SK-N-SH treated with all-trans-retinoic acid at 6 μM for 48 hours (cell line): ENCODE measurements at regions not wholly inside any gene's neighbourhood (a gene's known extent, or its start where the extent isn't known, plus 50 kb on each side); places are given as distances from the start of the nearest gene placed in this dataset.

Source experiments
- ATAC-seq: fragments of 200-7000 bp; cut with Tn5 transposase; 3 replicates; pipeline ENCODE4 v1.9.1; 2020; ENCODE audit warnings: mild to moderate bottlenecking, moderate library complexity
- ARNTL ChIP-seq: fragments of 450-650 bp; formaldehyde crosslinking; IDR thresholded peaks from 2 replicates; pipeline ENCODE4 v1.5.0; 2020; ENCODE audit warnings: low read depth, mild to moderate bottlenecking, moderate library complexity, borderline replicate concordance
- BACH2 ChIP-seq: fragments of 250-450 bp; sonication (Bioruptor Pico); IDR thresholded peaks from 2 replicates; pipeline ENCODE4 v1.9.0; 2021; ENCODE audit warnings: mild to moderate bottlenecking, borderline replicate concordance
- CREB5 ChIP-seq: fragments of 250-450 bp; sonication (Bioruptor Pico); IDR thresholded peaks from 2 replicates; pipeline ENCODE4 v1.5.1; 2020; ENCODE audit warnings: low read depth, mild to moderate bottlenecking, moderate library complexity
- CSDC2 ChIP-seq: fragments of 250-450 bp; sonication (Bioruptor Pico); IDR thresholded peaks from 2 replicates; pipeline ENCODE4 v1.5.0; 2020; ENCODE audit warnings: mild to moderate bottlenecking, moderate library complexity
- ESRRG ChIP-seq: fragments of 250-450 bp; sonication (Bioruptor Pico); IDR thresholded peaks from 2 replicates; pipeline ENCODE4 v1.6.1; 2021; ENCODE audit warnings: mild to moderate bottlenecking
- GLIS3 ChIP-seq: fragments of 250-450 bp; sonication (Bioruptor Pico); IDR thresholded peaks from 2 replicates; pipeline ENCODE4 v1.5.0; 2020; ENCODE audit warnings: mild to moderate bottlenecking, moderate library complexity
- ISL1 ChIP-seq: fragments of 250-450 bp; sonication (Bioruptor Pico); IDR thresholded peaks from 2 replicates; pipeline ENCODE4 v2.1.2; 2022; ENCODE audit warnings: mild to moderate bottlenecking, moderate library complexity
- OSR1 ChIP-seq: fragments of 250-450 bp; sonication (Bioruptor Pico); IDR thresholded peaks from 2 replicates; pipeline ENCODE4 v1.8.0; 2022; ENCODE audit warnings: moderate library complexity, mild to moderate bottlenecking, inconsistent platforms
- PATZ1 ChIP-seq: fragments of 250-450 bp; sonication (Bioruptor Pico); IDR thresholded peaks from 2 replicates; pipeline ENCODE4 v1.8.0; 2020; ENCODE audit warnings: mild to moderate bottlenecking, moderate library complexity, borderline replicate concordance
- POU6F1 ChIP-seq: fragments of 250-450 bp; sonication (Bioruptor Pico); IDR thresholded peaks from 2 replicates; pipeline ENCODE4 v1.8.0; 2021; ENCODE audit warnings: low read depth, mild to moderate bottlenecking, moderate library complexity, borderline replicate concordance
- PPARA ChIP-seq: fragments of 250-450 bp; sonication (Bioruptor Pico); IDR thresholded peaks from 2 replicates; pipeline ENCODE4 v1.5.0; 2020; ENCODE audit warnings: mild to moderate bottlenecking, borderline replicate concordance
- RARB ChIP-seq: fragments of 250-450 bp; sonication (Bioruptor Pico); IDR thresholded peaks from 2 replicates; pipeline ENCODE4 v1.8.0; 2021; ENCODE audit warnings: mild to moderate bottlenecking, moderate library complexity
- SNAI2 ChIP-seq: fragments of 250-450 bp; sonication (Bioruptor Pico); IDR thresholded peaks from 2 replicates; pipeline ENCODE4 v1.5.0; 2020; ENCODE audit warnings: mild to moderate bottlenecking, moderate library complexity
- TCF4 ChIP-seq: fragments of 250-450 bp; sonication (Bioruptor Pico); IDR thresholded peaks from 2 replicates; pipeline ENCODE4 v1.8.0; 2021; ENCODE audit warnings: mild to moderate bottlenecking, moderate library complexity, borderline replicate concordance
- TOX ChIP-seq: fragments of 250-450 bp; sonication (Bioruptor Pico); IDR thresholded peaks from 2 replicates; pipeline ENCODE4 v1.8.0; 2021; ENCODE audit warnings: mild to moderate bottlenecking, moderate library complexity, borderline replicate concordance
- ZC3H10 ChIP-seq: fragments of 250-450 bp; sonication (Bioruptor Pico); IDR thresholded peaks from 2 replicates; pipeline ENCODE4 v1.5.1; 2021; ENCODE audit warnings: mild to moderate bottlenecking, moderate library complexity
- ZFP3 ChIP-seq: fragments of 250-450 bp; sonication (Bioruptor Pico); IDR thresholded peaks from 2 replicates; pipeline ENCODE4 v1.5.0; 2020; ENCODE audit warnings: mild to moderate bottlenecking, moderate library complexity
- ZFP30 ChIP-seq: fragments of 450-650 bp; formaldehyde crosslinking; IDR thresholded peaks from 2 replicates; pipeline ENCODE4 v1.5.0; 2022; ENCODE audit warnings: mild to moderate bottlenecking, moderate library complexity
- ZNF565 ChIP-seq: fragments of 450-650 bp; formaldehyde crosslinking; conservative IDR thresholded peaks from 2 replicates; pipeline ENCODE4 v1.5.0; 2020; ENCODE audit warnings: low read depth, mild to moderate bottlenecking, moderate library complexity
- ZNF70 ChIP-seq: fragments of 450-650 bp; formaldehyde crosslinking; IDR thresholded peaks from 2 replicates; pipeline ENCODE4 v1.5.0; 2020; ENCODE audit warnings: mild to moderate bottlenecking, moderate library complexity
- ZNF8 ChIP-seq: fragments of 450-650 bp; formaldehyde crosslinking; IDR thresholded peaks from 2 replicates; pipeline ENCODE4 v1.5.0; 2020; ENCODE audit warnings: mild to moderate bottlenecking, moderate library complexity
- TF ChIP-seq, protein P1 (sequence below): fragments of 250-450 bp; sonication (Bioruptor Pico); IDR thresholded peaks from 2 replicates; pipeline ENCODE4 v1.5.1; 2021; ENCODE audit warnings: mild to moderate bottlenecking, moderate library complexity

GRCh38 chr3:176347424-176348146 lies 849.7 kb downstream of the TBL1XR1 start:
- TF ChIP-seq ARNTL (CRISPR knock-in tag) (no peak), RARB (no peak), ZC3H10 (CRISPR knock-in tag) (no peak), ISL1 (no peak), ZNF8 (CRISPR knock-in tag) (no peak), ZNF70 (CRISPR knock-in tag) (no peak), TCF4 (CRISPR knock-in tag) (no peak), ZFP3 (CRISPR knock-in tag) (no peak), CSDC2 (CRISPR knock-in tag) (no peak), ZFP30 (CRISPR knock-in tag) (no peak), GLIS3 (CRISPR knock-in tag) (no peak), ZNF565 (CRISPR knock-in tag) (no peak), PPARA (no peak), BACH2 (CRISPR knock-in tag) (no peak), OSR1 (no peak), SNAI2 (CRISPR knock-in tag) (no peak)
- no peak for ATAC-seq

DNA sequence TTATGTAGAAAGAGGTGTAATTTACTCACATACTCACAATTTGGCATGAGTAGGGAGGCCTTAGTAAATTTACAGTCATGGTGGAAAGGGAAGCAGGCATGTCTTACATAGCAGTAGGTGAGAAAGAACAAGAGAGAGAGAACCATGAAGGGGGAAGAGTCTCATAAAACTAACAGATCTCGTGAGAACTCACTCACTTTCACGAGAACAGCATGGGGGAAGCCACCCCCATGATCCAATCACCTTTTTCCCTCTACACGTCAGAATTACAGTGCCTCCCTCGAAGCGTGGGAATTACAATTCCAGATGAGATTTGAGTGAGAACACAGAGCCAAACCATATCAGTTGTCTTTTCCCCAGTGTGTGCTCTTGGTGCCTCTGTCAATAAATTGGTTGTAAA lies 855.3 kb downstream of the TBL1XR1 start:
- ATAC-seq: no peak
- TF ChIP-seq CSDC2 (CRISPR knock-in tag): no peak

- no peak for TF ChIP-seq ZFP30 (CRISPR knock-in tag)
- TF ChIP-seq ZC3H10 (CRISPR knock-in tag): no peak
- TF ChIP-seq RARB: no peak
- TF ChIP-seq OSR1: no peak
- TF ChIP-seq POU6F1 (CRISPR knock-in tag): no peak
- TF ChIP-seq PATZ1 (CRISPR knock-in tag): no peak
- TF ChIP-seq ARNTL (CRISPR knock-in tag): no peak
- TF ChIP-seq CREB5 (CRISPR knock-in tag): no peak
- TF ChIP-seq ZNF8 (CRISPR knock-in tag): no peak
- no peak for TF ChIP-seq TOX
- TF ChIP-seq, protein P1, sequence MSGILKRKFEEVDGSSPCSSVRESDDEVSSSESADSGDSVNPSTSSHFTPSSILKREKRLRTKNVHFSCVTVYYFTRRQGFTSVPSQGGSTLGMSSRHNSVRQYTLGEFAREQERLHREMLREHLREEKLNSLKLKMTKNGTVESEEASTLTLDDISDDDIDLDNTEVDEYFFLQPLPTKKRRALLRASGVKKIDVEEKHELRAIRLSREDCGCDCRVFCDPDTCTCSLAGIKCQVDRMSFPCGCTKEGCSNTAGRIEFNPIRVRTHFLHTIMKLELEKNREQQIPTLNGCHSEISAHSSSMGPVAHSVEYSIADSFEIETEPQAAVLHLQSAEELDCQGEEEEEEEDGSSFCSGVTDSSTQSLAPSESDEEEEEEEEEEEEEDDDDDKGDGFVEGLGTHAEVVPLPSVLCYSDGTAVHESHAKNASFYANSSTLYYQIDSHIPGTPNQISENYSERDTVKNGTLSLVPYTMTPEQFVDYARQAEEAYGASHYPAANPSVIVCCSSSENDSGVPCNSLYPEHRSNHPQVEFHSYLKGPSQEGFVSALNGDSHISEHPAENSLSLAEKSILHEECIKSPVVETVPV (CRISPR knock-in tag): no peak
- no peak for TF ChIP-seq ZFP3 (CRISPR knock-in tag)
- no peak for TF ChIP-seq CSDC2 (CRISPR knock-in tag)
- TF ChIP-seq ZNF70 (CRISPR knock-in tag): no peak
- TF ChIP-seq, all 23 proteins: peak for 0
- ATAC-seq: no peak
Observed at GRCh38 chr3:176328666-176329065, 868.6 kb downstream of the TBL1XR1 start.

- TF ChIP-seq ZNF8 (CRISPR knock-in tag) (no peak), TCF4 (CRISPR knock-in tag) (no peak), PATZ1 (CRISPR knock-in tag) (no peak), SNAI2 (CRISPR knock-in tag) (no peak), ARNTL (CRISPR knock-in tag) (no peak), RARB (no peak), ESRRG (no peak), ZNF565 (CRISPR knock-in tag) (no peak), ZC3H10 (CRISPR knock-in tag) (no peak), ZFP30 (CRISPR knock-in tag) (no peak), PPARA (no peak), CSDC2 (CRISPR knock-in tag) (no peak), ZFP3 (CRISPR knock-in tag) (no peak), POU6F1 (CRISPR knock-in tag) (no peak), BACH2 (CRISPR knock-in tag) (no peak), ZNF70 (CRISPR knock-in tag) (no peak), OSR1 (no peak), TOX (no peak), GLIS3 (CRISPR knock-in tag) (no peak)
- TF ChIP-seq, protein P1 (CRISPR knock-in tag): no peak
- no peak for ATAC-seq
Observed at GRCh38 chr3:176328198-176328597, 869.1 kb downstream of the TBL1XR1 start.
